T-cell (primary cell): ENCODE measurements at regions not wholly inside any gene's neighbourhood (a gene's known extent, or its start where the extent isn't known, plus 50 kb on each side); places are given as distances from the start of the nearest gene placed in this dataset.

ENCODE experiments used
- ATAC-seq, 4 experiments: fragments of 200-7000 bp in 3 of 4; fragments of 150-1000 bp in 1 of 4; cut with Tn5 transposase; replicated peaks in 1 of 4; 1 replicate in 3 of 4; 2 replicates in 1 of 4; pipeline ENCODE4 v1.10.0; 2021; ENCODE audit warnings: moderate library complexity in 3 of 4, mild to moderate bottlenecking in 2 of 4, moderate number of reproducible peaks in 1 of 4
- CTCF ChIA-PET, 2 donors: fragments of 300-600 bp; sonication (Branson Sonifier 250); formaldehyde crosslinking; loops; one replicate each; lab custom pipeline; 2022; ENCODE audit warnings: antibody characterized with exemption in 2 of 2; lab: Charles Lee
- POLR2A ChIA-PET, 2 donors: fragments of 300-600 bp; sonication (Branson Sonifier 250); formaldehyde crosslinking; loops; one replicate each; lab custom pipeline; 2022; ENCODE audit warnings: antibody characterized with exemption in 2 of 2; lab: Charles Lee
- DNase-seq, 35 experiments: peaks; one replicate each; pipeline versions ENCODE4 v3.0.0 to v3.0.0-alpha.2; 2013 to 2023
- H3K27ac ChIP-seq: one replicate; pipeline ENCODE4 v1.5.1; 2013; ENCODE audit warnings: low read length
- H3K27me3 ChIP-seq, 2 experiments: replicated peaks in 1 of 2; 1 replicate in 1 of 2; 2 replicates in 1 of 2; pipeline versions ENCODE4 v1.6.1 to v1.7.0; 2013; ENCODE audit warnings: low read length in 1 of 2, mixed read lengths in 1 of 2; ENCODE audit not compliant: control insufficient read depth in 2 of 2, insufficient read depth in 2 of 2; ENCODE audit errors: extremely low read depth in 1 of 2
- H3K36me3 ChIP-seq, 2 donors: 1 replicate in 1 of 2; 2 replicates in 1 of 2; pipeline versions ENCODE4 v1.6.1 to v1.7.0; 2013; ENCODE audit warnings: low read length in 1 of 2; ENCODE audit not compliant: control insufficient read depth in 2 of 2, insufficient read depth in 1 of 2; ENCODE audit errors: extremely low read depth in 1 of 2
- H3K4me1 ChIP-seq, 2 experiments: 1 replicate in 1 of 2; 2 replicates in 1 of 2; pipeline versions ENCODE4 v1.6.1 to v1.7.0; 2013; ENCODE audit warnings: low read length in 2 of 2, mixed read lengths in 1 of 2; ENCODE audit not compliant: insufficient read depth in 2 of 2, control insufficient read depth in 1 of 2; ENCODE audit errors: extremely low read depth in 1 of 2
- H3K4me3 ChIP-seq, 2 donors: 1 replicate in 1 of 2; 2 replicates in 1 of 2; pipeline versions ENCODE4 v1.5.1 to v1.7.0; 2013; ENCODE audit warnings: mild to moderate bottlenecking in 2 of 2, low read length in 1 of 2, moderate library complexity in 1 of 2; ENCODE audit not compliant: control insufficient read depth in 1 of 2; ENCODE audit errors: extremely low read depth in 1 of 2
- H3K9me3 ChIP-seq: 2 replicates; pipeline ENCODE4 v1.7.0; 2013
- H3K27ac Mint-ChIP-seq, 2 donors: one replicate each; pipeline ENCODE4 v1.8.0; 2020 to 2021; ENCODE audit warnings: mild to moderate bottlenecking in 2 of 2, mixed read lengths in 2 of 2
- H3K27me3 Mint-ChIP-seq, 2 donors: one replicate each; pipeline ENCODE4 v1.8.0; 2021 to 2022; ENCODE audit warnings: mixed read lengths in 2 of 2
- H3K36me3 Mint-ChIP-seq: one replicate; pipeline ENCODE4 v1.8.0; 2021; ENCODE audit warnings: mixed read lengths
- H3K4me1 Mint-ChIP-seq, 3 donors: one replicate each; pipeline ENCODE4 v1.8.0; 2020 to 2022; ENCODE audit warnings: mixed read lengths in 3 of 3, mild to moderate bottlenecking in 1 of 3
- H3K4me3 Mint-ChIP-seq, 3 donors: one replicate each; pipeline ENCODE4 v1.8.0; 2020 to 2022; ENCODE audit warnings: mild to moderate bottlenecking in 3 of 3, mixed read lengths in 3 of 3, moderate library complexity in 3 of 3
- H3K9me3 Mint-ChIP-seq, 3 donors: one replicate each; pipeline ENCODE4 v1.8.0; 2020 to 2022; ENCODE audit warnings: mixed read lengths in 3 of 3
- WGBS: methylation state at CpG from one replicate; pipeline ENCODE4 v1.1.5; 2013; ENCODE audit warnings: missing lambda C conversion rate; ENCODE audit not compliant: insufficient coverage; 5-methylcytosine and 5-hydroxymethylcytosine counted together

GRCh38 chr3:16834214-16834613 lies 50.5 kb upstream of the PLCL2 start:
- DNase-seq (no peak), ATAC-seq (no peak)
- Mint-ChIP-seq H3K27ac (no peak overlapping the region), H3K9me3 (no peaks in the 10 kb centered on the region), H3K4me1 (peaks cover 18 to 32% (median 21%) of the 10 kb centered on the region in 3 donors), H3K27me3 (no peaks in the 10 kb centered on the region), H3K4me3 (no peak overlapping the region), H3K36me3 (no peaks in the 10 kb centered on the region)
- Histone ChIP-seq H3K9me3 (no peaks in the 10 kb centered on the region), H3K36me3 (no peaks in the 10 kb centered on the region), H3K27me3 (no peaks in the 10 kb centered on the region), H3K4me1 (peaks cover 6 to 8% of the 10 kb centered on the region in 2 experiments), H3K27ac (no peak overlapping the region), H3K4me3 (no peak overlapping the region)
- CTCF ChIA-PET, result no interaction called here
- POLR2A ChIA-PET, result no interaction called here
- WGBS, result no CpG with 5 or more reads among the region's 4 CpGs

GRCh38 chr3:16834753-16835152 lies 50.0 kb upstream of the PLCL2 start:
- Mint-ChIP-seq H3K4me3 (no peak overlapping the region), H3K27me3 (no peaks in the 10 kb centered on the region), H3K36me3 (no peaks in the 10 kb centered on the region), H3K4me1 (peaks cover 23 to 35% (median 27%) of the 10 kb centered on the region in 3 donors), H3K9me3 (no peaks in the 10 kb centered on the region), H3K27ac (no peak overlapping the region)
- Histone ChIP-seq H3K4me3 (no peak overlapping the region), H3K27ac (no peak overlapping the region), H3K9me3 (no peaks in the 10 kb centered on the region), H3K4me1 (peaks cover 7 to 8% of the 10 kb centered on the region in 2 experiments), H3K36me3 (no peaks in the 10 kb centered on the region), H3K27me3 (no peaks in the 10 kb centered on the region)
- ChIA-PET CTCF (no interaction called here), POLR2A (no interaction called here)
- WGBS, result 100% methylated on average over 1 of the region's 2 CpGs
- DNase-seq, result no peak
- no peak for ATAC-seq
